ENCODE measurements at regions not wholly inside any gene's neighbourhood (a gene's known extent, or its start where the extent isn't known, plus 50 kb on each side); places are given as distances from the start of the nearest gene placed in this dataset.

DNA sequence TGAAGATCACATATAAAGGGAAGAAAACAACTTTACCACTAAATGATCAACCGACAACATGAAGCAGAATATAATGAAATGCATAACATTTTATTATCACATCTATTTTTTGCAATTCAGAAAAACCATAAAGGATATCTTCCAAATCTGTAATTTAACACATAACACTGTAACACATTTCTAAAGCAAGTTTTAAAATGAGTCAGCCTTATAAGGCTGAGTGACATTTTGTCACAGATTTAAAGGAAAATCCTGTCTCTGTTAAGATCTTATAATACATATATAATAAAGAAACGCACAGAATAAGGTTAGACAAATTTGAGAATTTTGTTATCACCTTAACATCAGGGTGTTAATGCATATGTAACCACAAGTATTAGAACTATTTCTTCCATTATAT lies 198.4 kb upstream of the RASA1 start:
- DNase-seq = no peak

DNA sequence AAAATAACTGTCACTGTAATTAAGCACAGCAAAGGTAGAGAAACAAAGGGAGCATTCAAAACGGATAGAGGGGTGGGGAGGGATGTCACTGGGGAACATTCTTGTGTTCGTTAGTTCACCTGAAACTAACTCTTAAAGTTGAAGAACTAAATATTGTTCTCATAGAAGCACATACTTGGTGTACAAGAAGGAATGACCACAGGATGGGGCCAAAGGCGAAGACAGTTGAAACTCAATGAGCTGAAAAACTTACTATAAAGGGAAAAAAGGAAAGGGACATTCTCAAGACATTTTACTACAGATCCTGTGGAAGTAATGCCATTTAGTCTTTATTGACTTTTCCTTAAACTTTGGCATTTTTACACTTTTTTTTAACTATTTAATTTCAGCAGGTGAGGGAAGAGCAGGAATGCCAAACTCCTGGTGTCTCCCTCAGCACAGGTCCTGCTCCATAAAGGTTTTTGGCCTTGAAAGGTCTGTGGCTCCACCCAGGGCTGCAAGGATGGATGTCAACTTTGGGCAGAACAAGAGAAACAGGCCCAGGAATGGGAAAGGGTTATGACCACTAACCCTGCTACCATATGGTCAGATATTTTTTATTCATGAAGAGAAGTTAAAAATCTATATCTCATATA lies 197.6 kb upstream of the RASA1 start:
- peak in 1 of 2 experiments; percentile 29 for DNase-seq

DNA sequence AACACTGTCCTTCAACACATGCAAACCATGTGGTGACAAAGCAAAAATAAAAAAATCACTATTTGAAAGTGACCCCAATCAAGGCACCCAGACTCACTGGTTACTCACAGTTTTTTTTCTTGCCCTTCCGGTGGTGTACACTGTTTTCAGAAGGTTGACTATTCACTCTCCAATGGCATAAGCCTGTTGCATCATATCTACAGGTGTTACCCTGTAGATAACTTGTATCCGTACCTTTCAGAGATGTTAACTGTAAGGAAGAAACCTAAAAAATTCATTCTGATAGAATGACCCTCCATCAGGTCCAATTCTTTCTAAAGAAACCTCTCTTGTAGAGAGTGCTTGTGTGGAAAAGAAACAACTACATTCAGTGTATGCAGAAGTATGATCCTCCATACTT lies 193.6 kb upstream of the RASA1 start:
- no peak for DNase-seq

DNA sequence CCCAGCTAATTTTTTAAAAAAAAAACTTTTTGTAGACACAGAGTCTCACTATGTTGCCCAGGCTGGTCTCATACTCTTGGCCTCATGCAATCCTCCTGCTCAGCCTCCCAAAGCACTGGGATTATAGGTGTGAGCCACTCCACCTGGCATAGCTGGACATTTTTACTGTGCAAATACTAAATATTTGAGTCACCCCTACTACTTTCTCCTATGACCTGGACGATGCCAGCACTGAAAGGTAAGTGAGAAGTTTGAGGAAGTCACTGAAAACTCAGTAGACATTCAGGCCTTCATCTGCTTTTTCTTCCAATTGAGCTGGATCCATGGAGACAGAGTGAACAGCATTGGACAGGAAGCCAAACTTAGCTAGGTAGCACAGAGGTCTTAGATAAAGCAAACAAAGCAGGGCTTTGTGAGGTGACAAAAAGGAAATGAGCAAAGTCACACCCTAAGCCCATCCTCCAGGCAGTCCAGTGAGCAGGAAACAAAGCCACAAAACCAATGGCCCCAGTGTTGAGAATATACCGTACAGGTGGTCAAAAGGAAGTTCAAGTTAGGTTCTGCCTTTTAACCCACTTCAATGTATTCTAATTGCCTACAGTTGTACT lies 192.6 kb upstream of the RASA1 start:
- DNase-seq = peak; percentile 22 to 48

DNA sequence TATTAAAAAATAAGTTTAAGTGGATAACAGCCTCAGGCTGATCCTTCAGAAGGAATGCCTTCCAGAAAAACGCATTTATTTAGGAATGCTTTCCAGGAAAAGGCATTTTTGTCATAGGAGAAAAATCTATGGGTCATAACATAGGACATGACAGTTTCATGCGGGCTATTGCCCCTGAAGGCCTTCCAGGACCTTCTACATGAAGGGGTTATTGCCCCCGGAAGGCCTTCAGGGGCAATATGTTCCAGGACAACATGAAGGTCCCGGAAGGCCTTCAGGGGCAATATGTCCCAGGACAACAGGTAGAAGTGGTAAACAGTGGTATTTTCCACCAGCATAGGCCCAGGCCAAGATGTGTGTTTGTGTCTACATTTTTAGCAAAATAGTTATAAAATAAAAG lies 191.3 kb upstream of the RASA1 start:
- no peak for DNase-seq

DNA sequence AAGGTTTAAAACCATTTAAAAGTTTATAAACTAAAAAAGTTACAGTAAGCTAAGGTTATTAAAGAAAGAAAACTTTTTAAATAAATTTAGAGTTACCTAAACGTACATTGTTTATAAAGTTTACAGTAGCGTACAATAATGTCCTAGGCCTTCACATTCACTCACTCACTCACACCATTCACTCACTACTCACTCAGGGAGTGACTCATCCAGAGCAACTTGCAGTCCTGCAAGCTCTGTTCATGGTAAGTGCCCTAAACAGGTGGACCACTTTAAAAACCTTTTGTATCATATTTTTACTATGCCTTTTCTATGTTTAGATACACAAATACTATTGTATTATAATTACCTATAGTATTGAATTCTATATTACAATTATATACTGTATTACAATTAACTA lies 190.8 kb upstream of the RASA1 start:
- DNase-seq = no peak

DNA sequence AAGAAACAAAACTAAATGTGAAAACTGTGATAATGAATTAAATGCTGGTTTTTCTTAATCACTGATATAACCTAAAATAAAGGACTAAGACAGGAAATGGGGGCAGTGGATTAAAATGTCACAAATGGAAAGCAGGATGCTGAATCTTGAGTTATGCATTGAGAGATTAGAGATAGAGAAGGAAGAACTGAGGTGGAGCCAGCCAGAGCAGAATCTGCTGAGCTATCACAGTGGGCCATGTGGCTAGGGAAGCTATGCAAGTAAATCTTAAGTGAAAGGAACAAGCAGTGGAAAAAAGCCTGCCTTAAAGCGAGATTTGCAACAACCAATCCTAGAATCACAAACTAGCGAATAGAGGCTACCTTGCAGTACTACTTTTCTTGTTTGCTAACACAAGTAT lies 188.5 kb upstream of the RASA1 start:
- DNase-seq = peak in 1 of 2 experiments; percentile 18

DNA sequence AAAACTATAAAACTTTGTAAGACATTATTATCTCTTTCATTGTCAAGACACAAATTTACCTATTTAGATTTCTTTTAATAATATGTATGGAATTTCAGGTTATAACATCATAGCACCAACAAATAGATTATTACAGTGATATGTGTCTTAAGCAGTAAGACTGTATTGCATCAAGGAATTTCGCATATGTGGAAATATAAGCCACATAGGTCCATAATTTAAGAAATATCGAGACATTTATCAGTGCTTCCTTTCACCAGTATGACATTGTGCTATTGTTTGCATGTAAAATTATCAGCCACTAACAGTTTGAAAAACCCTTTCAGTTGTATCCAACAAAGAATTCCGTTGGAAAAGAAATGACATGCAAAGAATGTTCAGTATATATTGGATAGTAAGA lies 186.7 kb upstream of the RASA1 start:
- DNase-seq = no peak

DNA sequence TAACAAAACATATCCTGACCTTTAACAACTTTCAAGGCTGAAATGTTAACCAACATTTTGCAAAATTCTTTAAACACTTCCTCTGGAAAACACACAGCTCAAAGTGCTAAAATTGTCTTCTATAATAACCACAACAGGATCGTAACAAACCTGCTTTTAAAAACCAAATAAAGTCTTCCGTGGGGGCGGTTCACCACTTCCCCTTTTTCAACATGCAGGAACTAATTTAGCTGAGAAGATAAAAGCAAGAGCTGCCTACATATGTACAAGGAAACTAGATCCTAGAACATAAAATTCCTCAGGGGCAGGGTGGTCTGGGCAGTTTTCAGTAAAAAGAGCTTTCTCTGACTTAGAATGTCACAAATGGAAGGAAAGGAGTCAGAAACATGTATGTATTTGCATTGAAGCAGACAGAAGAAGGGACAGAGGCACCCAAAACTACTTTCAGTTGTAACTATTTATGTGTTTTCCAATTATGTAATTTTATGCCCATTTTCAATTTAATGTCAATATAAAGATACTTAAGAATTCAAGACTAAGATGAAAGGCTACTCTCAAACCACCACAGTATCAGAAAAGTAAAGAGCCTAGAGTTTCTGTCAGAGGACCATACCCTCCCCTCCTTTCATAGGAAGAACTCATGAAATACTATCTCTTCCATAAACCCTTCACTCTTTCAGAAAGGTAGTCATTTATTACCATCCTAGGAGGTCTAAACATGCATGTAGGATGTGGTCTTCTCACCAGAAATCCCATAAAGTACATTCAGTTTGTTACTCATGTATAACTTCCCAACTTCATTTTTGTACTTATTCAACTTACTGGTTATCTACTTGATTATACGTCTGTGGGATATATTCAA lies 185.9 kb upstream of the RASA1 start:
- peak; percentile 95 to 96 for DNase-seq

DNA sequence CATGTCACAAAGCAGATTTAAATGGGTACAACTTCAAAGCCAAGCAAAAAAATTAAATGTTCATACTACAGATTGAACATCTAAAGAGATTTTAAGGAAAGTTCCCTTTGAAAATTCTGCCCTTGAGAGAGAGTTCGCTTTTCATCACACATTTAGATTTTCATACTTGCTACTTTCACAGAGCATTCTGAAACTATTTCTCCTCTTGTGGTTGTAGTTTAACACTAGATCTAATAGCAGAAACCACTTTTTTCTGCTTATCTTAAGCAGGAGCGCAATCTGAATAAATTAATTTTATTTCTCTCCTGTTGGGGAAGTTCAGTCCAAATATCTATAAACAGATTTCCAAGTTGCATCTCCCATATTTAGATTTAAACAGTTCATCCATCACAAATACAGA lies 173.3 kb upstream of the RASA1 start:
- no peak for DNase-seq

DNA sequence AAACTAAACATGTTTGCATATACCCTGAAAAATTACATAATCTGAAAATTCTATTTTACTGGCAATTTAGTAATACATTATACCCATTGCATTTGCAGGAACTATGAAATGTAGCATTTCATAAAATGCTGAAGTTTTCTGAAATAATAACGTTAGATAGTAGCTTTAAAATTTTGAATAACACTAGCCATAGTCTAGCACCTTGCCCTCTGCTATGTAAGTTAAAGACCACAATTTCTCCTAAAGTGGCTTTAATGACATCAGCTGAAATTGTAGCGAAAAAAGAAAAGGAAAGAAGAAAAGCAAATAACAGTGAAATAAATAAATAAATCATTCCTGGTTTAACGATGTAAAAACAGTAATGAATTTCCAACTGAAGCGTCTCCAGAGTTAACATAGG lies 172.8 kb upstream of the RASA1 start:
- DNase-seq = no peak

DNA sequence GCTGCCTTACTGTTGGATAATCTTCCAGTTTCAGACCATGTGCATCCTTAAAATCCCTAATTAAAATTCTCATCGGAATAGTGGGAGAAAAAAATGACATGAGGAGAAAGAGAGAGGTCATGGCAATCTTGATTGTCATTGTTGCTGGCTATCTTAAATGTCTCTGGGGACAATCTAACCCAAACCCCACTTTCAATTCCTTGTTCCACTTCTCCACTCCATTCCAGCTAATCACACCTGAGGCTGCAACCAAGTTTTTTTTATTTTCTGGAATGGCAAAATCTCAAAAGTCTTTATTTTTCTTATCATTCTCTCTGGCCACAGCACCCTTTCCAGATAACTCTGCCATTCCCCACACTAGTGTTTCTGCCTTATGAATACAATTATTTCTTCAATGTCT lies 171.9 kb upstream of the RASA1 start:
- no peak for DNase-seq

DNA sequence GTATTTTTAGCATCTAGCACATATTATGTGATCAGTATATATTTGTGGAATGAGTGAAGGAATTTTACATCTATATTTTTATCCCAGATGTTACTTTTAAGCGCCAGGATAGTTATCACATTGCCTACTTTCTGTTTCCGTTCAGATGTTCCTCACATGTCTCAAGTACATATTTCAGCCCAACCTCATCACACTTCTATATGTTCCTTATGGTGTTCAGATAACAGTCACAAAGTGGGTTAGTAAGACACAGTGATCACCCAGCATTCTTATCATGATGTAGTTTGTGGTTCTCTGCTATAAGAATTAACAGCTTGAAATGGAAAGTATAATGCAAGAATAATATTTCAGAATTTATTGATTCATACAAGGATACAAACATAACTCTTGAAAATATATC lies 170.0 kb upstream of the RASA1 start:
- no peak for DNase-seq

DNA sequence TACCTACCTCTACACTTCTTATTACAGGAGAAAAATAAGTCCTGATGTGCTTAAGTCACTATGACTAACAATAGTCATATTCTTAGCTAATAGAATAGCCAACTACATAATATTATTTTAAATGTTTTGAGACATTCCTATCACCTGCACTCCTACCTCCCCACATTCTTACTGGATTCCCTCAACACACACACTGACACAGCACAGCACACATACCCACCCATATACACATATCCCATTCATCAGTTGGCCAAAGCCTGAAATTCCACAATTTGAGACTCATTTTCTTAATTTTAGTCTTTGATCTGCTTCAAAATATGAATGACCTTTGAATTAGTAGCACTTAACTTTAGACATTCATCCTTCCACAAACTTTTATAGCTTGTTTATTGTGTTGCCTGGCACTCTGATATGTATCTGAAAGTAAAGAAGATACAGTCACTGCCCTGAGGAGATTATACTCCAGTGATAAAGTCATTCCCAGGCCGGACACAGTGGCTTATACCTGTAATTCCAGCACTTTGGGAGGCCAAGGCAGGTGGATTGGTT lies 168.3 kb upstream of the RASA1 start:
- DNase-seq = no peak

DNA sequence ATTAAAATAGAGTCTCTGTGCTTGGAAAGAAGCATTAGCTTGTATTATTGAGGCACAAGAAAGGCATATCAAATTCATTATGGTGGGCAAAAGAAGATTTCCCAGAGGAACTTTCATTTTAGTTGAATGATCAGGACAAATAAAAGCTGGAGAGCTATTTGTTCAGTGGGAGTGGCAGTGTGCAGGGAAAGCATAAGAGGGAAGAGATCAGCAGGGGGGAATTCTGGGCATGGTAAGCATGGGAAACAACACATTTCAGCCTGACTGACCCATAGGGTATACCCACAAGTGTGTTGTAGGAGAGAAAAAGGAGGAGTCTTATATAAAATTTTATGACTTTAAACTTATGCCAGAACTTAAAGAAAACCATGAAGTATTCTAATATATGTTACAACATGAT lies 167.7 kb upstream of the RASA1 start:
- no peak for DNase-seq

DNA sequence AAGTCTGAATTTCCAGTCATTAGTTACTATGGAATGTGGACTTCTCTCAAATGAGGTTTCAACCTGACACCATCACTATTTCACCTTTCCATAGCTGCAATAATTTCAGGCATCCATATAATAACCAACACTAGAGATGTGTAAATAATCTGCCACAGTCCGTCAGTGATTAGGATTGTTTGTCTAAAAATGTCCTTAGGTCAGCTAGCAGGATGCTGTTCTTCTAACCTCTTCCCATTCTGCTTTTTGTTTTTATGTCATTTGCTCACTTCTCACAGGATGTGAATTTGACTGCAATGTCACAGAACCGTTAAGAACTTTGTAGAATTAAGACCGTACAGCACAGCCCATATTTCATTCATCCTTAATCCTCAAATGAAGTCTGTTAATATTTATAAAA lies 166.4 kb upstream of the RASA1 start:
- DNase-seq = no peak

DNA sequence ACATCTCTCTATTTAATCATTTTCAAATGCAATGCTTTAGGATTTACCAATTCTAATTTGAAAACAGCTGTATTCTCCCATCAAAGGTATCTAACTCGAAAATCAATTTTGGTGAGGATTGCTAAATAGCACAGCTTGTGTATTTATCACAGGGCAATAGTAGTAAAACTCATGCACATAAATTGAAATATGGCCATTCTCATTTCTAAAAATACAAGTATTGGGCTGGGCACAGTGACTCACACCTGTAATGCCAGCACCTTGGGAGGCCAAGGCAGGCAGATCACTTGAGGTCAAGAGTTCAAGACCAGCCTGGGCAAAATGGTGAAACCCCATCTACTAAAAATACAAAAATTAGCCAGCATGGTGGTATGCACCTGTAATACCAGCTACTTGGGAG lies 164.8 kb upstream of the RASA1 start:
- no peak for DNase-seq

DNA sequence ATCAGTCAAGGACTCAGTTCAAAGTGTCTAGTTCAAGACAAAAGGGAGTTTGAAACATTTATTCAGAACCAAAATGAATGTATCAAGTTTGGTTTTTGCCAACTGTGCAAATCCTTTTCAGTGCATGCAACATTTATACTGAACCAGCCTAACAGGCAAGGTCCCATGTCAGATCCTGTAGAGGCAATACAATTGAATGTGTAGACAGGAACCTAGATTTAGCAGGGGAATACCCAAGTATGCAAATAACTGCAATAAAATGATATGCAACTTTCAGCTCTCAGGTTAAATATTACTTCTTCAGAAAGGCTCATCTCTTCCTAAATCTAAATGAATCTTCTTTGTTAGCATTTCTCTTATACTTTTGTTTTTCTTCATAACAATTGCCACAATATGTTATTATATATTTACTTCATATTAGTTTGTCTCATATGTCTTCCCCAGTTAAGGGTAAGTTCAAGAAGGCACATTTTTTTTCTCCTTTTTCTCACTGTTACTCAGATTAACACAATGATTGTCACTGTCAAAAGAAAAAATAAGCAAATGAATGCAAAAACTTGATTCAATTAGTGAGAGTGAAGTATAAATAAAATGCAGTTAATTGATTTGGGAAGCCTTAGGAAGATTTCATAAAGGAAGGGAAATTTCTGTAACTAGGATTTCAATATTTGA lies 163.9 kb upstream of the RASA1 start:
- DNase-seq = no peak

DNA sequence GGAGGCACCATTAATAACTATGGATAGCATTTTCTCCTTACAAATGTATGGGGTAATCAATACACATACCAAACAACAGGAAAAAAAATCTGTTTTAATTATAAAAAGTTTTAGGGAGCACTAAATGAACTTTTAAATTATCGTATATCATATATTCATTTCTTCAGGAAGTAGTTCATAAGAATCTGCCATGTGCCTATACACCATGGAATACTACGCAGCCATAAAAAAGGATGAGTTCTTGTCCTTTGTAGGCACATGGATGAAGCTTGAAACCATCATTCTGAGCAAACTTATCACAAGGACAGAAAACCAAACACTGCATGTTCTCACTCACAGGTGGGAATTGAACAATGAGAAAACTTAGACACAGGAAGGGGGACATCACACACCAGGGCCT lies 162.1 kb upstream of the RASA1 start:
- no peak for DNase-seq

DNA sequence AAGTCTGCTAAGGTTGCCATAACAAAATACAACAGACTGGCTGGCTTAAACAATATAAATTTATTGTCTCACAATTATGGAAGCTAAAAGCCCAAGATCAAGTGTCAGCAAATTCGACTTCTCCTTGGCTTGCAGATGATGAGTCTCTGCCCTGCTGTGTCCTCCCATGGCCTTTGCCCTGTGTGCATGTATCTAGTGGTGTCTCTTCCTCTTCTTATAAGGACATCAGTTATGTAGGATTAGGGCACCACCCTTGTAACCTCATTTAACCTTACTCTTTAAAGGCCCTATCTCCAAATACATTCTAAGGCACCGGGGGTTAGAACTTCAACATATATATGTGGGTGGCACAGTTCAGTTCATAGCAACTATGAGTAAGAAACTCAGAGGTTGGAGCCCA lies 157.9 kb upstream of the RASA1 start:
- DNase-seq = no peak

DNA sequence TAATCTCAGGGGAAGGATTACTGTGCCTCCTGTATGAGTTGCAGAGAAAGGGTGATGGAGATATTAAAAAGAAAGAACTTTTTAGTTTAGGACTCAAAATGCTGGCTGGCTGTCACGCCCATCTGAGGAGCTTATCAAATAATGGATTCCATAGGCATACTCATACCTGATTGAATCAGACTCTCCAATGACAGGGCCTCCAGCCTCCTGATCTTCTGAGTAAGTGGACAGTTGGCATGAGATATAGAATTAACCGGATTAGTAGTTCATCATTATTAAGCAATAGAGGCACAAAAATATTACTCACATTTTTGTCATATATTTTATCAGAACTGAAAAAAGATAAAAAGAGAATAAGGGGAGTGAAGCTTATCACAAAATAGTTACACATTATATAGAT lies 157.0 kb upstream of the RASA1 start:
- no peak for DNase-seq

DNA sequence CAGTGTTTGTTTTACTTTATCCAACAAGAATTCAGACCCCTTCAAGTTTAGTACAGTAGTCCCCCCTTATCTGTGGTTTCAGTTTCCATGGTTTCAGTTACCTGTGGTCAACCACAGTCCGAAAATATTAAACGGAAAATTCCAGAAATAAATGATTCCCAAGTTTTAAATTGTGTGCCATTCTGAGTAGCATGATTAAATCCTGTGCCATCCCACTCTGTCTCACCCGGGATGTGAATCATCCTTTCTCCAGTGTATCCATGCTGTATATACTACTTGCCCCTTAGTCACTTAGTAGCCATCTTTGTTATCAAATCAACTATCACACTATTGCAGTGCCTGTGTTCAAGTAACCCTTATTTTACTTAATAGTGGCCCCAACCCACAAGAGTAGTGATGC lies 153.8 kb upstream of the RASA1 start:
- DNase-seq = no peak

DNA sequence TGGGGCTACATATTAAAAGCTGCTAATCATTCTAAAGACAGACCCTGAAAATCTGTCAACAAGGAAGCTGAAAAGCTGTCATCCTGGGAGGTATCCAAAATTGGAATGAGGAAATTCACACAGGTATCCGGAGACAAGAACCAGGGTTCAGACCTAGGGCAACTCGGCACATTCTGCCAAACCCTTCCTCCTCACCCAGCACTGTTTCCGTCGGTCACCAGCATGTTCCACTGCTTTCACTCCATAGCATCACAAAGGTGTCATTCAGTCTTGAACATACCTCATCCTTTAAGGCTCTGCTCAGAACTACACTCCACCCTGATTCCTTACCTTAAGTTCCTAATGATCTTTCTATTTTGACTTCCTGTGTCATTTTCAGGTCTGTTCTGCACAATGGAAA lies 153.1 kb upstream of the RASA1 start:
- no peak for DNase-seq

Data from Kasumi-1 (cell line).